NCI-H2081 treated with DMSO at 0.1 percent for 48 hours (cell line): ENCODE measurements at regions not wholly inside any gene's neighbourhood (a gene's known extent, or its start where the extent isn't known, plus 50 kb on each side); places are given as distances from the start of the nearest gene placed in this dataset.

ENCODE experiments used
- DNase-seq: peaks from one replicate; lab custom pipeline; 2025; lab: John Stamatoyannopoulos, UW

- DNase-seq, result no peak
These were observed 61.8 kb downstream of the MYCN start for GRCh38 chr2:16002144-16002543.

DNA sequence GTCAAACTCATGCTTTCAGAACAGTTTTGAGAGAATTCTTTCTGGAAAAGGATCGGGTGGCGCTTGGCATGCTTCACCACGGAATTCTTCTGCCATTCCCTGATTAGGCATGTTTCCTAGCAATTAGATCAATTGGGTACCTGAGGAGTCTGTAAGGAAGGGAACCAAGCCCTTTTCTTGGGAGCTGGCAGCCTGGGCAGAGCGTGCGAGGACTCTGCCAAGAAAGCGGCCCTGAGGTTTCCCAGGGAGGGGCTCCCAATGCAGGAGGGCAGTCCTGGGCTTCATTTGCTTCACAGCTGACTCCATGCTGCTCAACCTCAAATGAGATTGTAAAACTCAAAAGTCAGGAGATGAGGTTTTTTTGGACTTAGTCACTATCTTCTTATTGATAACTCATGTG, 60.3 kb downstream of the MYCN start:
- no peak for DNase-seq

- no peak for DNase-seq
These were observed 59.5 kb downstream of the MYCN start for GRCh38 chr2:15999596-16000469.

DNA sequence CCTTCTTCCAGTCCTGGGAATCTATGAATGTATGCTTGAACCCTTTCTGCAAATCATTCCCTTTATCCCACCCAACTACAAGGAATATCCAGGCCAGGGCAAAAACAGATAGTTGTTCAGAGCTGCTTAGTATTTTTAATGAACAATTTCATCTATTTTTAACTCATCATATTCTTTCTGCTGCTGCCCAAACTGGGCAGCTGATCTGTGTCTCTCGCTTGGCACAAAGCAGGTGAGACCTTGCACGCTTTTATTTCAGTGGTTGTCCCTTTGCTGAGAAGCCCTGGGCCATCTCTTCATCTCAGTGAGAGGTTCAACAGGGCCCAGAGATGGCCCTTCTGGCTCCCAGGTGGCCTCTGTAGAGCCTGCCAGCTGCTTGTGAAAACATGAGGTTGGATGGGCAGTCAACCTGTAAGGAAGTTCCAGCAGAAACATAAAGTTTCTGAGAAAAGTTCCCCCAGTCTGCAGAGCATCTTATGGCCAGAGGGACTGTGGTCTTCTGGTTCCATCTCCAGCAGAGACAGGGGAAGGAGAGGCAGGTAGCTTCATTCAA, 57.5 kb downstream of the MYCN start:
- no peak for DNase-seq

GRCh38 chr2:15996536-15997423, 56.4 kb downstream of the MYCN start:
- DNase-seq, result no peak
